GM12878 (cell line): ENCODE measurements at regions not wholly inside any gene's neighbourhood (a gene's known extent, or its start where the extent isn't known, plus 50 kb on each side); places are given as distances from the start of the nearest gene placed in this dataset.

Source experiments
- BACH1 ChIP-seq: fragments of 450-650 bp; IDR thresholded peaks from 2 replicates; pipeline ENCODE4 v1.6.1; 2017; ENCODE audit warnings: mild to moderate bottlenecking, borderline replicate concordance
- BRCA1 ChIP-seq: IDR thresholded peaks from 2 replicates; pipeline ENCODE4 v1.6.1; 2011; ENCODE audit warnings: low read depth, low read length, improper control_type of control experiment
- CHD1 ChIP-seq: IDR thresholded peaks from 2 replicates; pipeline ENCODE4 v1.6.1; 2012; ENCODE audit warnings: low read depth, low read length, improper control_type of control experiment
- EGR1 ChIP-seq, 2 experiments: IDR thresholded peaks; 1 replicate in 1 of 2; 2 replicates in 1 of 2; pipeline ENCODE4 v1.6.1; 2011 to 2012; ENCODE audit warnings: low read depth in 2 of 2, low read length in 2 of 2, borderline replicate concordance in 1 of 2, mild to moderate bottlenecking in 1 of 2, moderate library complexity in 1 of 2
- IKZF2 ChIP-seq, 2 experiments: fragments of 450-650 bp; IDR thresholded peaks; 2 replicates each; pipeline ENCODE4 v1.6.1; 2017; ENCODE audit warnings: mild to moderate bottlenecking in 2 of 2, moderate library complexity in 2 of 2
- KLF5 ChIP-seq: fragments of 450-650 bp; IDR thresholded peaks from 2 replicates; pipeline ENCODE4 v1.6.1; 2014; ENCODE audit warnings: mild to moderate bottlenecking; ENCODE audit not compliant: partially characterized antibody
- SMC3 ChIP-seq: IDR thresholded peaks from 2 replicates; pipeline ENCODE4 v1.6.1; 2011; ENCODE audit warnings: low read length, improper control_type of control experiment, borderline replicate concordance
- SP1 ChIP-seq: IDR thresholded peaks from one replicate; pipeline ENCODE4 v1.6.1; 2011; ENCODE audit warnings: low read depth, low read length
- WRNIP1 ChIP-seq: IDR thresholded peaks from 2 replicates; pipeline ENCODE4 v1.6.1; 2011; ENCODE audit warnings: low read depth, low read length, improper control_type of control experiment, borderline replicate concordance
- ZZZ3 ChIP-seq: IDR thresholded peaks from 2 replicates; pipeline ENCODE4 v1.6.1; 2011; ENCODE audit warnings: low read depth; ENCODE audit not compliant: control insufficient read depth, insufficient read length
- TF ChIP-seq, protein P1 (sequence below): IDR thresholded peaks from 2 replicates; pipeline ENCODE4 v1.6.1; 2011; ENCODE audit warnings: mild to moderate bottlenecking, low read depth, low read length, moderate library complexity; ENCODE audit not compliant: insufficient replicate concordance
- TF ChIP-seq, protein P2 (sequence below): fragments of 450-650 bp; formaldehyde crosslinking; IDR thresholded peaks from 2 replicates; pipeline ENCODE4 v1.4.0; 2022; ENCODE audit warnings: mild to moderate bottlenecking, moderate library complexity
- TF ChIP-seq, protein P3 (sequence below): fragments of 450-650 bp; IDR thresholded peaks from 2 replicates; pipeline ENCODE4 v1.6.1; 2016; ENCODE audit warnings: mild to moderate bottlenecking, moderate library complexity, borderline replicate concordance
- TF ChIP-seq, protein P4 (sequence below): IDR thresholded peaks from 2 replicates; pipeline ENCODE4 v1.6.1; 2011; ENCODE audit warnings: borderline replicate concordance, low read depth, mild to moderate bottlenecking, moderate library complexity, low read length; ENCODE audit not compliant: insufficient read depth, poor library complexity, severe bottlenecking
- TF ChIP-seq, protein P5 (sequence below): IDR thresholded peaks from 2 replicates; pipeline ENCODE4 v1.6.1; 2012; ENCODE audit warnings: low read depth, low read length, improper control_type of control experiment
- TF ChIP-seq, protein P6 (sequence below): fragments of 450-650 bp; IDR thresholded peaks from 2 replicates; pipeline ENCODE4 v1.6.1; 2014; ENCODE audit warnings: mild to moderate bottlenecking

DNA sequence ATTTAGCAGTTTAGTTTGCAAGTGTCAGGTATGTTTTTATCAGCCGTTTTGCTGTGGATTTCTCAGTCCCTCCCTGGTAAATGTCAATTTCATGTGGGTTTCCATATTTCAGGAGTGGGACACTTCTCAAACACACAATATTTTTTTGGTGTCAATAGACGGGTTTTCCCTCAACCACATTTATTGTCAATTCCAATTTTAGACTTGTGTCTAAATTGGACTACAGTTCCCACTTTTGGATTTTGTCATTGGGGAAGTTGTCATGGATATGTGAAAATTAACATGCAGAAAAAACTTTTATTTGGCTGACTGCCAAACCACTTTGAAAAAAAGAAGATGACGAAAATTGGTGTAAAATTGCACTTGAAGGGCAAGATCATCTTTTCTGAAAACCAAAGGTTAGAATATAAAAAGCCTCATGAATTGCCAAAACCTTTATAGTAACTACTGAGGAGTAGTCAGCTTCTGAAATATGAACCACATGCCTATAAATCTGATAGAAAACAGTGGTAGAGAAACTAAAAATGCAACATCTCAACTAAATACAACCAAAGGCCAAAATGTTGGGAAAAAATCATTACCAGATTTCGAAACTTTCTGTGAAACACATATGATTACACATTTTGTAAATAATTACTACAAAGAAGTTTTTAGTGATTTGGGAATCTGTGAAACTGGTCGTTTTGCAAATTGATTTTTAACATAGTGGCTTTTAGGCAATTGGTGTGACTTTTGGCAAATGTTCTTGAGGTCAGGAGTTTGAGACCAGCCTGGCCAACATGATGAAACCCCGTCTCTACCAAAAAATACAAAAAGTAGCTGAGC lies 106.4 kb downstream of the BCL2L11 start (continued):
- TF ChIP-seq SP1 (no peak), BACH1 (no peak), IKZF2 (IDR thresholded peaks at IDR 0.05) (peak; percentile 79 to 83), SMC3 (no peak), EGR1 (IDR thresholded peaks at IDR 0.05; ENCODE audit: borderline replicate concordance in 1 of 2, low read depth in 2 of 2, low read length in 2 of 2) (no peak), CHD1 (no peak), BRCA1 (no peak), KLF5 (no peak), ZZZ3 (no peak), WRNIP1 (no peak)
- TF ChIP-seq, protein P1, sequence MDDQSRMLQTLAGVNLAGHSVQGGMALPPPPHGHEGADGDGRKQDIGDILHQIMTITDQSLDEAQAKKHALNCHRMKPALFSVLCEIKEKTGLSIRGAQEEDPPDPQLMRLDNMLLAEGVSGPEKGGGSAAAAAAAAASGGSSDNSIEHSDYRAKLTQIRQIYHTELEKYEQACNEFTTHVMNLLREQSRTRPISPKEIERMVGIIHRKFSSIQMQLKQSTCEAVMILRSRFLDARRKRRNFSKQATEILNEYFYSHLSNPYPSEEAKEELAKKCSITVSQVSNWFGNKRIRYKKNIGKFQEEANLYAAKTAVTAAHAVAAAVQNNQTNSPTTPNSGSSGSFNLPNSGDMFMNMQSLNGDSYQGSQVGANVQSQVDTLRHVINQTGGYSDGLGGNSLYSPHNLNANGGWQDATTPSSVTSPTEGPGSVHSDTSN, result no peak
- TF ChIP-seq, protein P2, sequence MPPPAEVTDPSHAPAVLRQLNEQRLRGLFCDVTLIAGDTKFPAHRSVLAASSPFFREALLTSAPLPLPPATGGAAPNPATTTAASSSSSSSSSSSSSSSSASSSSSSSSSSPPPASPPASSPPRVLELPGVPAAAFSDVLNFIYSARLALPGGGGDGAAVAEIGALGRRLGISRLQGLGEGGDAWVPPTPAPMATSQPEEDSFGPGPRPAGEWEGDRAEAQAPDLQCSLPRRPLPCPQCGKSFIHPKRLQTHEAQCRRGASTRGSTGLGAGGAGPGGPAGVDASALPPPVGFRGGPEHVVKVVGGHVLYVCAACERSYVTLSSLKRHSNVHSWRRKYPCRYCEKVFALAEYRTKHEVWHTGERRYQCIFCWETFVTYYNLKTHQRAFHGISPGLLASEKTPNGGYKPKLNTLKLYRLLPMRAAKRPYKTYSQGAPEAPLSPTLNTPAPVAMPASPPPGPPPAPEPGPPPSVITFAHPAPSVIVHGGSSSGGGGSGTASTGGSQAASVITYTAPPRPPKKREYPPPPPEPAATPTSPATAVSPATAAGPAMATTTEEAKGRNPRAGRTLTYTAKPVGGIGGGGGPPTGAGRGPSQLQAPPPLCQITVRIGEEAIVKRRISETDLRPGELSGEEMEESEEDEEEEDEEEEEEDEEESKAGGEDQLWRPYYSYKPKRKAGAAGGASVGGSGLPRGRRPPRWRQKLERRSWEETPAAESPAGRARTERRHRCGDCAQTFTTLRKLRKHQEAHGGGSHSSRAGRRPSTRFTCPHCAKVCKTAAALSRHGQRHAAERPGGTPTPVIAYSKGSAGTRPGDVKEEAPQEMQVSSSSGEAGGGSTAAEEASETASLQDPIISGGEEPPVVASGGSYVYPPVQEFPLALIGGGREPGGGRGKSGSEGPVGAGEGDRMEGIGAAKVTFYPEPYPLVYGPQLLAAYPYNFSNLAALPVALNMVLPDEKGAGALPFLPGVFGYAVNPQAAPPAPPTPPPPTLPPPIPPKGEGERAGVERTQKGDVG, result no peak
- TF ChIP-seq, protein P3, sequence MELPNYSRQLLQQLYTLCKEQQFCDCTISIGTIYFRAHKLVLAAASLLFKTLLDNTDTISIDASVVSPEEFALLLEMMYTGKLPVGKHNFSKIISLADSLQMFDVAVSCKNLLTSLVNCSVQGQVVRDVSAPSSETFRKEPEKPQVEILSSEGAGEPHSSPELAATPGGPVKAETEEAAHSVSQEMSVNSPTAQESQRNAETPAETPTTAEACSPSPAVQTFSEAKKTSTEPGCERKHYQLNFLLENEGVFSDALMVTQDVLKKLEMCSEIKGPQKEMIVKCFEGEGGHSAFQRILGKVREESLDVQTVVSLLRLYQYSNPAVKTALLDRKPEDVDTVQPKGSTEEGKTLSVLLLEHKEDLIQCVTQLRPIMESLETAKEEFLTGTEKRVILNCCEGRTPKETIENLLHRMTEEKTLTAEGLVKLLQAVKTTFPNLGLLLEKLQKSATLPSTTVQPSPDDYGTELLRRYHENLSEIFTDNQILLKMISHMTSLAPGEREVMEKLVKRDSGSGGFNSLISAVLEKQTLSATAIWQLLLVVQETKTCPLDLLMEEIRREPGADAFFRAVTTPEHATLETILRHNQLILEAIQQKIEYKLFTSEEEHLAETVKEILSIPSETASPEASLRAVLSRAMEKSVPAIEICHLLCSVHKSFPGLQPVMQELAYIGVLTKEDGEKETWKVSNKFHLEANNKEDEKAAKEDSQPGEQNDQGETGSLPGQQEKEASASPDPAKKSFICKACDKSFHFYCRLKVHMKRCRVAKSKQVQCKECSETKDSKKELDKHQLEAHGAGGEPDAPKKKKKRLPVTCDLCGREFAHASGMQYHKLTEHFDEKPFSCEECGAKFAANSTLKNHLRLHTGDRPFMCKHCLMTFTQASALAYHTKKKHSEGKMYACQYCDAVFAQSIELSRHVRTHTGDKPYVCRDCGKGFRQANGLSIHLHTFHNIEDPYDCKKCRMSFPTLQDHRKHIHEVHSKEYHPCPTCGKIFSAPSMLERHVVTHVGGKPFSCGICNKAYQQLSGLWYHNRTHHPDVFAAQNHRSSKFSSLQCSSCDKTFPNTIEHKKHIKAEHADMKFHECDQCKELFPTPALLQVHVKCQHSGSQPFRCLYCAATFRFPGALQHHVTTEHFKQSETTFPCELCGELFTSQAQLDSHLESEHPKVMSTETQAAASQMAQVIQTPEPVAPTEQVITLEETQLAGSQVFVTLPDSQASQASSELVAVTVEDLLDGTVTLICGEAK, result no peak
- TF ChIP-seq, protein P4, sequence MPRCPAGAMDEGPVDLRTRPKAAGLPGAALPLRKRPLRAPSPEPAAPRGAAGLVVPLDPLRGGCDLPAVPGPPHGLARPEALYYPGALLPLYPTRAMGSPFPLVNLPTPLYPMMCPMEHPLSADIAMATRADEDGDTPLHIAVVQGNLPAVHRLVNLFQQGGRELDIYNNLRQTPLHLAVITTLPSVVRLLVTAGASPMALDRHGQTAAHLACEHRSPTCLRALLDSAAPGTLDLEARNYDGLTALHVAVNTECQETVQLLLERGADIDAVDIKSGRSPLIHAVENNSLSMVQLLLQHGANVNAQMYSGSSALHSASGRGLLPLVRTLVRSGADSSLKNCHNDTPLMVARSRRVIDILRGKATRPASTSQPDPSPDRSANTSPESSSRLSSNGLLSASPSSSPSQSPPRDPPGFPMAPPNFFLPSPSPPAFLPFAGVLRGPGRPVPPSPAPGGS, result no peak
- TF ChIP-seq, protein P5, sequence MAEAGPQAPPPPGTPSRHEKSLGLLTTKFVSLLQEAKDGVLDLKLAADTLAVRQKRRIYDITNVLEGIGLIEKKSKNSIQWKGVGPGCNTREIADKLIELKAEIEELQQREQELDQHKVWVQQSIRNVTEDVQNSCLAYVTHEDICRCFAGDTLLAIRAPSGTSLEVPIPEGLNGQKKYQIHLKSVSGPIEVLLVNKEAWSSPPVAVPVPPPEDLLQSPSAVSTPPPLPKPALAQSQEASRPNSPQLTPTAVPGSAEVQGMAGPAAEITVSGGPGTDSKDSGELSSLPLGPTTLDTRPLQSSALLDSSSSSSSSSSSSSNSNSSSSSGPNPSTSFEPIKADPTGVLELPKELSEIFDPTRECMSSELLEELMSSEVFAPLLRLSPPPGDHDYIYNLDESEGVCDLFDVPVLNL, result no peak
- TF ChIP-seq, protein P6, sequence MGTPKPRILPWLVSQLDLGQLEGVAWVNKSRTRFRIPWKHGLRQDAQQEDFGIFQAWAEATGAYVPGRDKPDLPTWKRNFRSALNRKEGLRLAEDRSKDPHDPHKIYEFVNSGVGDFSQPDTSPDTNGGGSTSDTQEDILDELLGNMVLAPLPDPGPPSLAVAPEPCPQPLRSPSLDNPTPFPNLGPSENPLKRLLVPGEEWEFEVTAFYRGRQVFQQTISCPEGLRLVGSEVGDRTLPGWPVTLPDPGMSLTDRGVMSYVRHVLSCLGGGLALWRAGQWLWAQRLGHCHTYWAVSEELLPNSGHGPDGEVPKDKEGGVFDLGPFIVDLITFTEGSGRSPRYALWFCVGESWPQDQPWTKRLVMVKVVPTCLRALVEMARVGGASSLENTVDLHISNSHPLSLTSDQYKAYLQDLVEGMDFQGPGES, result no peak
